ENCODE measurements at regions not wholly inside any gene's neighbourhood (a gene's known extent, or its start where the extent isn't known, plus 50 kb on each side); places are given as distances from the start of the nearest gene placed in this dataset.

DNA sequence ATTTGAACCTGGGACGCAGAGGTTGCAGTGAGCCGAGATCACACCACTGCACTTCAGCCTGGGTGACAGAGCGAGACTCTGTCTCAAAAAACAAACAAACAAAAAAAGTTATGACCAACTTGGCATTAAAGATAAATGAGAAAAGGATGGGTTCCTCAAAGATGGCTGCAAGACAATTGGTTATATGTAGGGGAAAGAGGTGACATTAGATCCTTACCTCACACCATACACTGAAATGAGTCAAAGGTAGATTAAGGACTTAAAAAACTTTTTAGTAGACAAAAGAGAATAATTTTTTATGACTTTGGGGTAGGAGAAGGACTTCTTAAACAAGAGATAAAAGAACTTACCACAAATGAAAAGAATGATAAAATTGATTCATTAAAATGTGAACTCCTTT, 74.5 kb downstream of the SYF2 start:
- H3K9ac ChIP-seq (ENCODE audit: low read length), result no peak overlapping the region
- no peaks in the 10 kb centered on the region for H4K20me1 ChIP-seq (ENCODE audit: insufficient read depth)
- H3F3A ChIP-seq (ENCODE audit: insufficient read depth, low read length, poor library complexity, severe bottlenecking), result no peaks in the 10 kb centered on the region
- H3K9me3 ChIP-seq (ENCODE audit: low read length), result no peaks in the 10 kb centered on the region
- H3K79me2 ChIP-seq (replicated peaks; ENCODE audit: insufficient read depth, low read length), result no peaks in the 10 kb centered on the region
- no peak overlapping the region for H3K4me3 ChIP-seq (ENCODE audit: low read length)
- H3K27me3 ChIP-seq (ENCODE audit: insufficient read depth, low read depth, low read length), result no peaks in the 10 kb centered on the region
- no peak overlapping the region for H3K4me2 ChIP-seq (ENCODE audit: low read length)
- no peak overlapping the region for H2AFZ ChIP-seq (ENCODE audit: low read depth, low read length)
- no peaks in the 10 kb centered on the region for H3K9me2 ChIP-seq (ENCODE audit: insufficient read depth, low read length)
- TF ChIP-seq RAD21 (conservative IDR thresholded peaks at IDR 0.05), result no peak
- TF ChIP-seq POLR2AphosphoS5 (IDR thresholded peaks at IDR 0.05), result no peak
- no peak for TF ChIP-seq CTCF (IDR thresholded peaks at IDR 0.05; ENCODE audit: poor library complexity, severe bottlenecking)
- TF ChIP-seq EP300 (conservative IDR thresholded peaks at IDR 0.05; ENCODE audit: poor library complexity, severe bottlenecking), result no peak
- no peak for TF ChIP-seq MXI1 (conservative IDR thresholded peaks at IDR 0.05; ENCODE audit: poor library complexity, severe bottlenecking)
- no peak for TF ChIP-seq TAF1 (IDR thresholded peaks at IDR 0.05; ENCODE audit: low read depth)
- no peak overlapping the region for H3K27ac ChIP-seq (ENCODE audit: low read length)
- H3K36me3 ChIP-seq (ENCODE audit: insufficient read depth, low read length), result no peaks in the 10 kb centered on the region

- Histone ChIP-seq H2AFZ (ENCODE audit: low read depth, low read length) (no peak overlapping the region), H3K79me2 (replicated peaks; ENCODE audit: insufficient read depth, low read length) (no peaks in the 10 kb centered on the region), H3F3A (ENCODE audit: insufficient read depth, low read length, poor library complexity, severe bottlenecking) (no peaks in the 10 kb centered on the region), H3K27me3 (ENCODE audit: insufficient read depth, low read depth, low read length) (no peaks in the 10 kb centered on the region), H3K36me3 (ENCODE audit: insufficient read depth, low read length) (no peaks in the 10 kb centered on the region), H3K4me2 (ENCODE audit: low read length) (no peak overlapping the region), H3K9ac (ENCODE audit: low read length) (no peak overlapping the region), H3K27ac (ENCODE audit: low read length) (no peak overlapping the region), H3K9me2 (ENCODE audit: insufficient read depth, low read length) (no peaks in the 10 kb centered on the region), H3K9me3 (ENCODE audit: low read length) (no peaks in the 10 kb centered on the region), H4K20me1 (ENCODE audit: insufficient read depth) (no peaks in the 10 kb centered on the region), H3K4me3 (ENCODE audit: low read length) (no peak overlapping the region)
- TF ChIP-seq RAD21 (conservative IDR thresholded peaks at IDR 0.05), result no peak
- TF ChIP-seq POLR2AphosphoS5 (IDR thresholded peaks at IDR 0.05), result no peak
- no peak for TF ChIP-seq MXI1 (conservative IDR thresholded peaks at IDR 0.05; ENCODE audit: poor library complexity, severe bottlenecking)
- TF ChIP-seq, protein P1, sequence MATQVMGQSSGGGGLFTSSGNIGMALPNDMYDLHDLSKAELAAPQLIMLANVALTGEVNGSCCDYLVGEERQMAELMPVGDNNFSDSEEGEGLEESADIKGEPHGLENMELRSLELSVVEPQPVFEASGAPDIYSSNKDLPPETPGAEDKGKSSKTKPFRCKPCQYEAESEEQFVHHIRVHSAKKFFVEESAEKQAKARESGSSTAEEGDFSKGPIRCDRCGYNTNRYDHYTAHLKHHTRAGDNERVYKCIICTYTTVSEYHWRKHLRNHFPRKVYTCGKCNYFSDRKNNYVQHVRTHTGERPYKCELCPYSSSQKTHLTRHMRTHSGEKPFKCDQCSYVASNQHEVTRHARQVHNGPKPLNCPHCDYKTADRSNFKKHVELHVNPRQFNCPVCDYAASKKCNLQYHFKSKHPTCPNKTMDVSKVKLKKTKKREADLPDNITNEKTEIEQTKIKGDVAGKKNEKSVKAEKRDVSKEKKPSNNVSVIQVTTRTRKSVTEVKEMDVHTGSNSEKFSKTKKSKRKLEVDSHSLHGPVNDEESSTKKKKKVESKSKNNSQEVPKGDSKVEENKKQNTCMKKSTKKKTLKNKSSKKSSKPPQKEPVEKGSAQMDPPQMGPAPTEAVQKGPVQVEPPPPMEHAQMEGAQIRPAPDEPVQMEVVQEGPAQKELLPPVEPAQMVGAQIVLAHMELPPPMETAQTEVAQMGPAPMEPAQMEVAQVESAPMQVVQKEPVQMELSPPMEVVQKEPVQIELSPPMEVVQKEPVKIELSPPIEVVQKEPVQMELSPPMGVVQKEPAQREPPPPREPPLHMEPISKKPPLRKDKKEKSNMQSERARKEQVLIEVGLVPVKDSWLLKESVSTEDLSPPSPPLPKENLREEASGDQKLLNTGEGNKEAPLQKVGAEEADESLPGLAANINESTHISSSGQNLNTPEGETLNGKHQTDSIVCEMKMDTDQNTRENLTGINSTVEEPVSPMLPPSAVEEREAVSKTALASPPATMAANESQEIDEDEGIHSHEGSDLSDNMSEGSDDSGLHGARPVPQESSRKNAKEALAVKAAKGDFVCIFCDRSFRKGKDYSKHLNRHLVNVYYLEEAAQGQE (IDR thresholded peaks at IDR 0.05; ENCODE audit: borderline replicate concordance), result no peak
- TF ChIP-seq TAF1 (IDR thresholded peaks at IDR 0.05; ENCODE audit: low read depth), result no peak
- TF ChIP-seq SMC3 (conservative IDR thresholded peaks at IDR 0.05; ENCODE audit: poor library complexity), result no peak
- no peak for TF ChIP-seq CTCF (IDR thresholded peaks at IDR 0.05; ENCODE audit: poor library complexity, severe bottlenecking)
These were observed 81.3 kb downstream of the SYF2 start for GRCh38 chr1:25150985-25151495.
